PC-9 (cell line): ENCODE measurements at regions not wholly inside any gene's neighbourhood (a gene's known extent, or its start where the extent isn't known, plus 50 kb on each side); places are given as distances from the start of the nearest gene placed in this dataset.

Experiments used
- BruUV-seq: library from RNA; stranded (reverse); fragments of 400-500 nt; replicated peaks from 2 replicates; lab custom pipeline; 2021; lab: Mats Ljungman, UMichigan
- CTCF ChIA-PET: fragments of 300-600 bp; sonication (Branson Sonifier 250); formaldehyde crosslinking; loops from one replicate; lab custom pipeline; 2022; ENCODE audit warnings: antibody characterized with exemption; lab: Charles Lee
- POLR2A ChIA-PET: fragments of 300-600 bp; sonication (Branson Sonifier 250); formaldehyde crosslinking; loops from one replicate; lab custom pipeline; 2022; ENCODE audit warnings: antibody characterized with exemption; ENCODE audit not compliant: unreplicated experiment; lab: Charles Lee
- DNase-seq, 2 experiments: peaks; one replicate each; pipeline versions ENCODE4 v3.0.0 to v3.0.0-alpha.2; 2015 to 2022; ENCODE audit warnings: mixed read lengths in 1 of 2
- H2AFZ ChIP-seq: fragments of 200-600 bp; sonication (generic); 2 replicates; pipeline ENCODE4 v1.8.1; 2017; ENCODE audit warnings: antibody characterized with exemption
- H3F3A ChIP-seq: fragments of 200-600 bp; sonication (generic); 2 replicates; pipeline ENCODE4 v1.8.1; 2017; ENCODE audit warnings: antibody characterized with exemption, mild to moderate bottlenecking, low read depth; ENCODE audit not compliant: insufficient read depth
- H3K27ac ChIP-seq: fragments of 200-600 bp; sonication (generic); 2 replicates; pipeline ENCODE4 v1.6.1; 2016; ENCODE audit warnings: mixed run types
- H3K27me3 ChIP-seq: fragments of 200-600 bp; sonication (generic); 2 replicates; pipeline ENCODE4 v1.6.1; 2016; ENCODE audit warnings: low read depth, mixed run types; ENCODE audit not compliant: insufficient read depth
- H3K36me3 ChIP-seq: fragments of 200-600 bp; sonication (generic); 2 replicates; pipeline ENCODE4 v1.6.1; 2016; ENCODE audit warnings: low read depth, mixed run types
- H3K4me1 ChIP-seq: fragments of 200-600 bp; sonication (generic); replicated peaks from 2 replicates; pipeline ENCODE4 v1.6.1; 2016; ENCODE audit warnings: mixed run types; ENCODE audit not compliant: insufficient read depth
- H3K4me2 ChIP-seq: fragments of 200-600 bp; sonication (generic); 2 replicates; pipeline ENCODE4 v1.6.1; 2017; ENCODE audit warnings: mixed run types
- H3K4me3 ChIP-seq: fragments of 200-600 bp; sonication (generic); 2 replicates; pipeline ENCODE4 v1.6.1; 2016; ENCODE audit warnings: mixed run types
- H3K79me2 ChIP-seq: fragments of 200-600 bp; sonication (generic); 2 replicates; pipeline ENCODE4 v1.6.1; 2017; ENCODE audit warnings: low read depth, mixed run types
- H3K9me2 ChIP-seq: fragments of 200-600 bp; sonication (generic); 2 replicates; pipeline ENCODE4 v1.8.1; 2017; ENCODE audit warnings: mild to moderate bottlenecking; ENCODE audit not compliant: insufficient read depth
- H3K9me3 ChIP-seq: fragments of 200-600 bp; sonication (generic); 2 replicates; pipeline ENCODE4 v1.8.1; 2016; ENCODE audit warnings: low read depth; ENCODE audit not compliant: insufficient read depth
- H4K20me1 ChIP-seq: fragments of 200-600 bp; sonication (generic); 2 replicates; pipeline ENCODE4 v1.8.1; 2017; ENCODE audit not compliant: insufficient read depth
- CTCF ChIP-seq: fragments of 200-600 bp; sonication (generic); conservative IDR thresholded peaks from 2 replicates; pipeline ENCODE4 v1.6.1; 2017; ENCODE audit warnings: mixed run types, antibody characterized with exemption, mild to moderate bottlenecking, moderate library complexity
- EZH2 ChIP-seq: fragments of 200-600 bp; sonication (generic); IDR thresholded peaks from 2 replicates; pipeline ENCODE4 v1.8.0; 2017; ENCODE audit warnings: antibody characterized with exemption, low read depth
- intact Hi-C: fragments of 100-400 bp; cut with micrococcal nuclease; formaldehyde crosslinking; loops from one replicate; pipeline ENCODE4 v1.10.0; 2022; ENCODE audit not compliant: unreplicated experiment

GRCh38 chr12:102730996-102731395 lies 186.0 kb downstream of the PAH start:
- H3F3A ChIP-seq, result no peaks in the 10 kb centered on the region
- TF ChIP-seq EZH2 (no peak), CTCF (no peak)
- H3K27me3 ChIP-seq, result no peaks in the 10 kb centered on the region
- CTCF ChIA-PET, result no interaction called here
- intact Hi-C loops, result no loop called here
- no peaks in the 10 kb centered on the region for H4K20me1 ChIP-seq
- H3K27ac ChIP-seq, result no peak overlapping the region
- no peaks in the 10 kb centered on the region for H3K4me1 ChIP-seq
- no peaks in the 10 kb centered on the region for H3K9me2 ChIP-seq
- no peak for DNase-seq
- BruUV-seq, result no TSS peak
- POLR2A ChIA-PET, result no interaction called here
- no peak overlapping the region for H3K4me2 ChIP-seq
- H3K4me3 ChIP-seq, result no peak overlapping the region
- H3K36me3 ChIP-seq, result no peaks in the 10 kb centered on the region
- no peak overlapping the region for H2AFZ ChIP-seq
- H3K9me3 ChIP-seq, result no peaks in the 10 kb centered on the region
- H3K79me2 ChIP-seq, result no peaks in the 10 kb centered on the region

GRCh38 chr12:102728506-102729242 lies 188.4 kb downstream of the PAH start:
- Histone ChIP-seq H3K4me3 (no peak overlapping the region), H4K20me1 (no peaks in the 10 kb centered on the region), H3K79me2 (no peaks in the 10 kb centered on the region), H3K4me1 (no peaks in the 10 kb centered on the region), H3K27ac (no peak overlapping the region), H3F3A (no peaks in the 10 kb centered on the region), H3K27me3 (no peaks in the 10 kb centered on the region), H3K9me3 (no peaks in the 10 kb centered on the region), H3K4me2 (no peak overlapping the region), H3K9me2 (no peaks in the 10 kb centered on the region), H3K36me3 (no peaks in the 10 kb centered on the region), H2AFZ (no peak overlapping the region)
- DNase-seq, result no peak
- ChIA-PET POLR2A (no interaction called here), CTCF (no interaction called here)
- TF ChIP-seq CTCF, result no peak
- TF ChIP-seq EZH2, result no peak
- intact Hi-C loops, result no loop called here
- BruUV-seq, result no TSS peak

GRCh38 chr12:102726686-102727085 lies 190.4 kb downstream of the PAH start:
- ChIA-PET POLR2A (no interaction called here), CTCF (no interaction called here)
- no peak overlapping the region for H3K4me2 ChIP-seq
- no peaks in the 10 kb centered on the region for H3K27me3 ChIP-seq
- H2AFZ ChIP-seq, result no peak overlapping the region
- TF ChIP-seq CTCF, result no peak
- no peak for TF ChIP-seq EZH2
- H3K9me2 ChIP-seq, result no peaks in the 10 kb centered on the region
- H3K4me1 ChIP-seq, result no peaks in the 10 kb centered on the region
- no peaks in the 10 kb centered on the region for H3K36me3 ChIP-seq
- H3K4me3 ChIP-seq, result no peak overlapping the region
- intact Hi-C loops, result no loop called here
- no TSS peak for BruUV-seq
- no peaks in the 10 kb centered on the region for H3K9me3 ChIP-seq
- H3F3A ChIP-seq, result no peaks in the 10 kb centered on the region
- no peak for DNase-seq
- no peak overlapping the region for H3K27ac ChIP-seq
- H3K79me2 ChIP-seq, result no peaks in the 10 kb centered on the region
- H4K20me1 ChIP-seq, result no peaks in the 10 kb centered on the region
